ENCODE measurements at regions not wholly inside any gene's neighbourhood (a gene's known extent, or its start where the extent isn't known, plus 50 kb on each side); places are given as distances from the start of the nearest gene placed in this dataset.
"Not testable (repeated sequence)": the region's sequence is repeated elsewhere in the genome, so short reads cannot be mapped to it uniquely, and the experiment has no call there.

- H2BK120ac ChIP-seq (ENCODE audit: insufficient read depth, low read length, poor library complexity): no peak overlapping the region
- DNase-seq: no peak
- H3K27me3 ChIP-seq (ENCODE audit: insufficient read depth, low read length): no peaks in the 10 kb centered on the region
- no peak overlapping the region for H4K8ac ChIP-seq (ENCODE audit: low read depth, low read length)
- no peak overlapping the region for H3K9ac ChIP-seq (ENCODE audit: low read length)
- no peak overlapping the region for H2AK5ac ChIP-seq (ENCODE audit: low read length)
- H3K4me3 ChIP-seq (ENCODE audit: low read depth, low read length): no peak overlapping the region
- H3K9me3 ChIP-seq (ENCODE audit: insufficient read depth, low read depth, low read length): no peaks in the 10 kb centered on the region
- no peak overlapping the region for H2AFZ ChIP-seq (ENCODE audit: insufficient read depth, low read length, poor library complexity)
- no peaks in the 10 kb centered on the region for H3K79me2 ChIP-seq (ENCODE audit: control insufficient read depth, insufficient read depth, low read length, poor library complexity)
- H4K12ac ChIP-seq (ENCODE audit: low read depth, low read length): no peak overlapping the region
- H2BK12ac ChIP-seq (ENCODE audit: low read length): no peak overlapping the region
- H3K36me3 ChIP-seq (ENCODE audit: control insufficient read depth in 1 of 2, insufficient read depth in 2 of 2, low read length in 2 of 2): no peaks in the 10 kb centered on the region
- no peak overlapping the region for H3K14ac ChIP-seq (ENCODE audit: low read length)
- H3K4me1 ChIP-seq (ENCODE audit: control insufficient read depth in 1 of 2, insufficient read depth in 2 of 2, low read length in 2 of 2): no peaks in the 10 kb centered on the region
- H3K79me1 ChIP-seq (ENCODE audit: low read length): no peaks in the 10 kb centered on the region
- no peak overlapping the region for H3K27ac ChIP-seq (ENCODE audit: low read depth, low read length)
- H3K18ac ChIP-seq (ENCODE audit: low read length): no peak overlapping the region
- no peak overlapping the region for H3K4me2 ChIP-seq (ENCODE audit: low read length)
- no peak overlapping the region for H2BK5ac ChIP-seq (ENCODE audit: low read depth, low read length, poor library complexity)
- H3K23ac ChIP-seq (ENCODE audit: low read length): no peak overlapping the region
- WGBS (ENCODE audit: extremely low coverage, insufficient coverage, insufficient read length): no CpG with 5 or more reads among the region's 2 CpGs
- no peak overlapping the region for H3K4ac ChIP-seq (ENCODE audit: low read depth, low read length)
- no peak overlapping the region for H4K91ac ChIP-seq (ENCODE audit: low read depth, low read length)
These were observed 354.9 kb upstream of the ADAMTS5 start for GRCh38 chr21:27321791-27322190.

- Histone ChIP-seq H4K91ac (ENCODE audit: low read depth, low read length) (no peak overlapping the region), H2AK5ac (ENCODE audit: low read length) (no peak overlapping the region), H3K9ac (ENCODE audit: low read length) (no peak overlapping the region), H3K14ac (ENCODE audit: low read length) (no peak overlapping the region), H3K79me2 (ENCODE audit: control insufficient read depth, insufficient read depth, low read length, poor library complexity) (no peaks in the 10 kb centered on the region), H3K79me1 (ENCODE audit: low read length) (no peaks in the 10 kb centered on the region), H3K4me2 (ENCODE audit: low read length) (no peak overlapping the region), H2BK120ac (ENCODE audit: insufficient read depth, low read length, poor library complexity) (no peak overlapping the region), H4K12ac (ENCODE audit: low read depth, low read length) (no peak overlapping the region), H3K4me3 (ENCODE audit: low read depth, low read length) (no peak overlapping the region), H2BK5ac (ENCODE audit: low read depth, low read length, poor library complexity) (no peak overlapping the region), H2AFZ (ENCODE audit: insufficient read depth, low read length, poor library complexity) (no peak overlapping the region), H3K18ac (ENCODE audit: low read length) (no peak overlapping the region), H3K4me1 (ENCODE audit: control insufficient read depth in 1 of 2, insufficient read depth in 2 of 2, low read length in 2 of 2) (no peaks in the 10 kb centered on the region), H3K27me3 (ENCODE audit: insufficient read depth, low read length) (no peaks in the 10 kb centered on the region), H3K27ac (ENCODE audit: low read depth, low read length) (no peak overlapping the region), H3K9me3 (ENCODE audit: insufficient read depth, low read depth, low read length) (no peaks in the 10 kb centered on the region), H4K8ac (ENCODE audit: low read depth, low read length) (no peak overlapping the region), H3K36me3 (ENCODE audit: control insufficient read depth in 1 of 2, insufficient read depth in 2 of 2, low read length in 2 of 2) (no peaks in the 10 kb centered on the region), H2BK12ac (ENCODE audit: low read length) (no peak overlapping the region), H3K4ac (ENCODE audit: low read depth, low read length) (no peak overlapping the region), H3K23ac (ENCODE audit: low read length) (no peak overlapping the region)
- no CpG with 5 or more reads among the region's 3 CpGs for WGBS (ENCODE audit: extremely low coverage, insufficient coverage, insufficient read length)
- DNase-seq: no peak
These were observed 354.0 kb upstream of the ADAMTS5 start for GRCh38 chr21:27320868-27321267.

GRCh38 chr21:27317601-27318000, 350.7 kb upstream of the ADAMTS5 start:
- H3K79me1 ChIP-seq (ENCODE audit: low read length); H3K27me3 ChIP-seq (ENCODE audit: insufficient read depth, low read length); H2AFZ ChIP-seq (ENCODE audit: insufficient read depth, low read length, poor library complexity); H3K18ac ChIP-seq (ENCODE audit: low read length); H3K4ac ChIP-seq (ENCODE audit: low read depth, low read length); H3K4me2 ChIP-seq (ENCODE audit: low read length); H4K91ac ChIP-seq (ENCODE audit: low read depth, low read length); H3K36me3 ChIP-seq (ENCODE audit: control insufficient read depth in 1 of 2, insufficient read depth in 2 of 2, low read length in 2 of 2); H4K8ac ChIP-seq (ENCODE audit: low read depth, low read length); H3K9me3 ChIP-seq (ENCODE audit: insufficient read depth, low read depth, low read length); H2BK5ac ChIP-seq (ENCODE audit: low read depth, low read length, poor library complexity); H2BK12ac ChIP-seq (ENCODE audit: low read length); H2AK5ac ChIP-seq (ENCODE audit: low read length); H3K4me1 ChIP-seq (ENCODE audit: control insufficient read depth in 1 of 2, insufficient read depth in 2 of 2, low read length in 2 of 2); DNase-seq; H3K4me3 ChIP-seq (ENCODE audit: low read depth, low read length); H3K27ac ChIP-seq (ENCODE audit: low read depth, low read length); H3K79me2 ChIP-seq (ENCODE audit: control insufficient read depth, insufficient read depth, low read length, poor library complexity); H3K23ac ChIP-seq (ENCODE audit: low read length); H3K9ac ChIP-seq (ENCODE audit: low read length); H2BK120ac ChIP-seq (ENCODE audit: insufficient read depth, low read length, poor library complexity); H4K12ac ChIP-seq (ENCODE audit: low read depth, low read length); H3K14ac ChIP-seq (ENCODE audit: low read length): not testable (repeated sequence)
- no CpG with 5 or more reads among the region's 3 CpGs for WGBS (ENCODE audit: extremely low coverage, insufficient coverage, insufficient read length)

GRCh38 chr21:27315373-27315772, 348.5 kb upstream of the ADAMTS5 start:
- Histone ChIP-seq H3K9me3 (ENCODE audit: insufficient read depth, low read depth, low read length) (no peaks in the 10 kb centered on the region), H3K4ac (ENCODE audit: low read depth, low read length) (no peak overlapping the region), H3K36me3 (ENCODE audit: control insufficient read depth in 1 of 2, insufficient read depth in 2 of 2, low read length in 2 of 2) (no peaks in the 10 kb centered on the region), H2BK5ac (ENCODE audit: low read depth, low read length, poor library complexity) (no peak overlapping the region), H2BK120ac (ENCODE audit: insufficient read depth, low read length, poor library complexity) (no peak overlapping the region), H3K14ac (ENCODE audit: low read length) (no peak overlapping the region), H2AK5ac (ENCODE audit: low read length) (no peak overlapping the region), H3K79me2 (ENCODE audit: control insufficient read depth, insufficient read depth, low read length, poor library complexity) (no peaks in the 10 kb centered on the region), H3K27ac (ENCODE audit: low read depth, low read length) (no peak overlapping the region), H3K4me3 (ENCODE audit: low read depth, low read length) (no peak overlapping the region), H4K91ac (ENCODE audit: low read depth, low read length) (no peak overlapping the region), H2BK12ac (ENCODE audit: low read length) (no peak overlapping the region), H2AFZ (ENCODE audit: insufficient read depth, low read length, poor library complexity) (no peak overlapping the region), H3K27me3 (ENCODE audit: insufficient read depth, low read length) (no peaks in the 10 kb centered on the region), H3K79me1 (ENCODE audit: low read length) (no peaks in the 10 kb centered on the region), H4K12ac (ENCODE audit: low read depth, low read length) (no peak overlapping the region), H3K23ac (ENCODE audit: low read length) (no peak overlapping the region), H3K4me1 (ENCODE audit: control insufficient read depth in 1 of 2, insufficient read depth in 2 of 2, low read length in 2 of 2) (no peaks in the 10 kb centered on the region), H4K8ac (ENCODE audit: low read depth, low read length) (no peak overlapping the region), H3K9ac (ENCODE audit: low read length) (no peak overlapping the region), H3K18ac (ENCODE audit: low read length) (no peak overlapping the region), H3K4me2 (ENCODE audit: low read length) (no peak overlapping the region)
- DNase-seq: no peak
- no CpG with 5 or more reads among the region's 2 CpGs for WGBS (ENCODE audit: extremely low coverage, insufficient coverage, insufficient read length)
